Neural cell (in vitro differentiated cells): ENCODE measurements at regions not wholly inside any gene's neighbourhood (a gene's known extent, or its start where the extent isn't known, plus 50 kb on each side); places are given as distances from the start of the nearest gene placed in this dataset.

Experiments used
- CTCF ChIP-seq: fragments of 450-650 bp; IDR thresholded peaks from 2 replicates; pipeline ENCODE4 v1.5.1; 2014; ENCODE audit warnings: antibody characterized with exemption, mild to moderate bottlenecking, moderate library complexity; ENCODE audit not compliant: poor library complexity, severe bottlenecking
- MXI1 ChIP-seq: fragments of 450-650 bp; conservative IDR thresholded peaks from 2 replicates; pipeline ENCODE4 v1.6.1; 2014; ENCODE audit warnings: antibody characterized with exemption, mild to moderate bottlenecking; ENCODE audit not compliant: poor library complexity, severe bottlenecking
- REST ChIP-seq: IDR thresholded peaks from 2 replicates; pipeline ENCODE4 v1.6.1; 2012; ENCODE audit warnings: borderline replicate concordance
- SMC3 ChIP-seq: fragments of 450-650 bp; conservative IDR thresholded peaks from 2 replicates; pipeline ENCODE4 v1.6.1; 2014; ENCODE audit warnings: antibody characterized with exemption, mild to moderate bottlenecking, moderate library complexity; ENCODE audit not compliant: poor library complexity

- TF ChIP-seq CTCF: no peak
- no peak for TF ChIP-seq SMC3
- no peak for TF ChIP-seq MXI1
- no peak for TF ChIP-seq REST
Measured at GRCh38 chr11:16505481-16505880, 149.1 kb upstream of the SOX6 start.
